Ureter (tissue), 1 donor: ENCODE measurements at regions not wholly inside any gene's neighbourhood (a gene's known extent, or its start where the extent isn't known, plus 50 kb on each side); places are given as distances from the start of the nearest gene placed in this dataset.

Experiments
- DNase-seq: peaks from one replicate; pipeline ENCODE4 v3.0.0-alpha.2; 2020; ENCODE audit warnings: low spot score
- donor health status: DM: yes; HTN: yes; CAD: no.

DNA sequence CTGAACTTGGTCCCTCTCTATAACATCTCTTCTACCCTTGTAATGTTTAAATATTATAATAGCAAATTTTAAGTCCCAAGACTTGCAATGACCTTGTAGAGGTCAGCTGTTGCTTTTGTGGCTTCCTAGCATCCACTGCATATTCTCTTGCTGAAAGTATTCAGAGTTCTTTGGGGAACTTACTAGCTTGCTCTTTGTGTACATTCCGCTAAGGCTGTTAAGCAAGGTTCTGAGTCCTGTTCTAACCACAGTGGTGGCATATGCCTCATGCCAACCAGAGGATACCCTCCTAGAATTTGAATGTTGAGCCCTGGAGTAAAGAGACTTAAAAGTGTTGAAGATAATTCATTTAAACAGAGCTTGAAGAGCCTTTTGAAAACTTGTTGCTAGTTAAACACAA lies 570.9 kb downstream of the TLE1 start:
- DNase-seq: no peak

- no peak for DNase-seq
Observed at GRCh38 chr9:81116340-81117137, 572.8 kb downstream of the TLE1 start.

- no peak for DNase-seq
Observed at GRCh38 chr9:81113453-81114124, 575.8 kb downstream of the TLE1 start.

DNA sequence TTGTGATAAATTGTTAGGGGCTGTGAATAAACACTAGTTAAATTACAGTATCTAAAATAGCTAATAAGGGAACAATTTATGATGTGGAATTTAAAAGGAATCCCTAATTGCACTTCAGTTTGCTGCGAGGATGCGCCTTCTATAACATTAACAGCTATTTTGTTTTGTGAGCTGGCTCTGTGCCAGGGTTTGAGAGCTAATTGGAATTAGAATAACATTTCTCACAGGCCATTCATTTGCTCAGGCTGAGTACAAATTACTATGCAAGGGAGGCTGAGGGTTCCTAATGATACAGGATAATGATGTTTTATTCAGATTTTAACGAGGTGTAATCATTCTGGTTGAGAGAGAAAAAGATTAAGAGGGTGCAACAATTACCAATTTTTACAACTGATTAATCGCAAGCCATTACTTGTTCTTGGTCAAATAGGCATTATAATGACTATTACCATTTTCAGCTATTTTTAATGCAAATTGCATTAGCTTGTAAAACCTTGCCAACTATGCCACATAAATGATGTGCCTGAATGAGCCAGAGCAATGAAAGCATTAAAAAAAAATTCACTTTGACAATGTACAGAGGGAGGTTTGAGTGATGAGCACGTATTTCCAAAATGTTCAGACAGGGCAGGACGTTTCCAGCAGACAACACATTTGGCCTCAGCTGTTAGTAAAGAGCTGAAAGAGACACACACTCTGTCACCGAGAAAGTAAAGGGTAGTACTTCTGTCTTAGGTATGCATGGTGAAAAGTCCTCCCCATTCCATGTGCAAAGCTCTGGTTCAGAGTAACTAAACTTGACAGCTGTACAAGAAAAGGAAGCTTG lies 576.5 kb downstream of the TLE1 start:
- DNase-seq: no peak

- no peak for DNase-seq
Observed at GRCh38 chr9:81108821-81109220, 580.5 kb downstream of the TLE1 start.

DNA sequence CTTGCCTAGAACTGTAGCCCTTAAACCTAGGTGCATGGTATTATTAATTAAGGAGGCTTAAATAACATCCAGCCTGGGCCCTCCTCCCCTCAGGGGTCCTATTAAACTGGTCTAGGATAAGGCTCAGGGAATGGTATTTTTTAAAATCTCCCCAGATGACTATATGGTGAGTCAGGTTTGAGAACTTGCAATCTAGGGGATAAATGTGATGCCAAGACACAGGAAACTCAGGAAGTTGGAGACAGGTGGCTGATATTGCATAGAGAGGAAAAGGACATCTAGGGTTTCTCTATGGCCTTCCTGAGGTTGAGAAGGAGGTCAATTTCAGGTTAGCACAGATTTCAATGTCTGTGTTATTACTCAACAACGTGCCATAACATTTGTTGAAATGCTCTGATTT lies 581.0 kb downstream of the TLE1 start:
- no peak for DNase-seq

GRCh38 chr9:81103597-81104471 lies 585.5 kb downstream of the TLE1 start:
- DNase-seq: no peak

DNA sequence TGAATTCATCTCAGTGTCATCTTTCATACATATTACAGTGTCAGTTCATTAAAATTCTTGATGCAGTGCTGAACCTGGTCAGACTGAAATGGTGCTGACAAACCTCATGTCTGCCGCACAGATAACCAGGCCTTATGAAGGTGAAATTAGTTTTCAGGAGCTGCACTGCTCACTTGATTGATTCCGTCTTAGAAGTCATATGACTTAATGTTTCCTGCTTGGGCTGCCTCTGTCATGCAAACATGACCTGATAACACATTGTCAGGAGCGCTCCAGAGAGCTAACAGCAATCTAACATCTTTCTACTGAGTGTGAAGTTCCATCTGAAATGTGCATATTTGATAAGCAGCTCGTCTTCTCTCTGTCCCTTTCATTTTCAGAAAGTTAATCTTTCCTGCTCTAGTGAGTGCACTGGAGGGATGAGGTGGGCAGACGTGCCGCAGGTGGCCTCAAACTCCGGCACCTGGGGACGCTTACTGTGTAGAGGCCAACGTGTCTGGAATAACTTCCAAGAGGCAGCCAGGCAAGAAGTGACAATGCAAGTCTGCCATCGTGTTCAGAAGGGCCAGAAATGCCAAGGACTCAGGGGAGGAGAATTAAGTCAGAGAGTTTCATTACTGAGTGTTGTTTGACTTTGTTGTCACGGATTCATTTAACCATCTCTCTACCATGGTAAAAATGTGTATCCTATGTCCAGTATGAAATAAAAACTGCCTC lies 592.1 kb downstream of the TLE1 start:
- DNase-seq: no peak

DNA sequence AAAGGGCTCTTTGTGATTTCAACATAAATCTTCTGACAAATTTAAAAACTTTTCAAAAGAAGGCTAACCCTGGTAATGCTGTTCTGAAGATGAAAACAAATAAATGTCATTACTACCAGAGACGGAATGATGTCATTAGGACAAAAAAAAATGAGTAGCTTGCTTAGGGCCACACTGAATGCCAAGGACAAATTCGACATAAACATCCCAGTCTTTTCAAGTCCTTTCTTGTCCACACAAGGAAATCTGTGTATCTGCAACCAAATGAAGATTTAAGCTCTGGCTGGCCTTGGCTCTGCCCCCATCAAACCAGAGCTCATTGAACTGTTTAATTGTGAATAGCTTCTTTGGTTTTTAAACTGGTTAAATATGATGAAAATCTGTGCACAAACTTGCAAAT lies 592.7 kb downstream of the TLE1 start:
- DNase-seq: no peak

- DNase-seq: no peak
Observed at GRCh38 chr9:81092057-81092456, 597.3 kb downstream of the TLE1 start.

- DNase-seq: no peak
Observed at GRCh38 chr9:81088341-81088740, 601.0 kb downstream of the TLE1 start.

DNA sequence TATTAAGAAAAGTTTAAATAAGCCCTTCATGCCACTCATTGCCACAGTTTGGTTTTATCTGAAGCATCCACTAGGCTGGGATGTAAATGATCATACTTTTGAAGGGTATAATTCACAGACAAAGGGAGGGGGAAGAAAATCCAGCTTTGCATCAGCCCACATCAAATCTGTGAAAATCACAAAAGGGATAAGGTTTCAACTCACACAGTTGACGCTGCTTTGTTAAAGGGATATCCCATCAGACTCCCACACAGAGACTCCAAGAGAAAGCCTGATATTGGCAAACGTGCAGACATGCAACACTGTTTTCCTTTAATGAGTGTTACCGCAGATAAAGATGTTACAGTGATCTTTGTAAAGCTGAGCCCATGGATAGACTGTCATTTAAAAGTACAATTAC lies 602.9 kb downstream of the TLE1 start:
- no peak for DNase-seq

- DNase-seq: no peak
Observed at GRCh38 chr9:81083854-81084512, 605.4 kb downstream of the TLE1 start.

GRCh38 chr9:81083067-81083466 lies 606.3 kb downstream of the TLE1 start:
- DNase-seq: no peak

DNA sequence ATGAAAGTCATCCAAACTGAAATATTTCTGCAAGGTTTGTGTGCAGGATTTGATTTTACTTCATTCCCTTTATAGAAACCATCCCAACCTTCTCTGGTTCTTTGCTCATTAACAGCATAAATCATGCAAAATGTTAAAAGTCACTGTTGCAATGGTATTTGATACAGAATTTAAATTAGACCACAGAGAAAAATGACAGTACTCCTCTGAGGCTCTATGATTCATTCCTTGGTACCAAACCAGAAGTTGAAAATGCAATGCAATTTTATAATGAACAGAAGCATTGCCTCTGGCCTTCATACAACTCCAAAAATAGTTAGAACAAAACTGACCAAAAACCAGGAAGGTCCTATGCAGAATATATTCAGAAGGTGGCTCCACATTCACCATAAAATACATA lies 607.1 kb downstream of the TLE1 start:
- no peak for DNase-seq

DNA sequence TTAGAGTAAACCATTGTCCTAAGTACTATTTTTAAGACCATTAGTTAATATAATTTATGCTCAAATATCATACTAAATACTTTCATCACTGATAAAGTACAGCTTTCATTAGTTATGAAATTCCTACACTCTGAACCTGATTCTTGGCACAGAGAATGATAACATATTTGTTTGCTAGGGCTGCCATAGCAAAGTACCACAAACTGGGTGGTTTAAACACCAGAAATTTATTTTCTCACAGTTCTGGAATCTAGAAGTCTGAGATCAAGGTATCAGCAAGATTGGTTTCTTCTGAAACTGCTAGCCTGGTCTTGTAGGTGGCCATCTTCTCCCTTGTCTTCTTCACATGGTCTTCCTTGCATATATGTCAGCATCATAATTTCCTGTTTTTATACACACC lies 608.4 kb downstream of the TLE1 start:
- DNase-seq: no peak

- no peak for DNase-seq
Observed at GRCh38 chr9:81080185-81080584, 609.2 kb downstream of the TLE1 start.

GRCh38 chr9:81079055-81079454 lies 610.3 kb downstream of the TLE1 start:
- no peak for DNase-seq

GRCh38 chr9:81078555-81078954 lies 610.8 kb downstream of the TLE1 start:
- no peak for DNase-seq

DNA sequence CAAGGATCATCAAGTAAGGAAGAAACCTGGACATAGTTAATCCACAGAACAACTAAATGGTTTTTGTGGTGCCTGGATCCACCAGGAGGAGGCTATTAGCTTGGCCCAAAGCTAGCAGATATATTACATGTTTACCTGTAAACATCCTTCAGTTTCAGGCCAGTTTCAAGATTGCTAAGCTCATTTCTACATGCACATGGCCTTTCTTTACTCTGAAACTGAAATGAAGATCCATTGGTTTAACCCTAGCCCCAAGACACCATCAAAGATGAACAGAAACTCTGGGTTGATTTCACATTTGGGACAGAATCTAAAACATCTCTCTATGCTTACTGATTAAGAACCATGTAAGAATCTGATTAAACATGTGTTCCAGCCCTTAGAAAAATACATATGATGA lies 611.8 kb downstream of the TLE1 start:
- no peak for DNase-seq
